C4-2B (cell line): ENCODE measurements at regions not wholly inside any gene's neighbourhood (a gene's known extent, or its start where the extent isn't known, plus 50 kb on each side); places are given as distances from the start of the nearest gene placed in this dataset.

ENCODE experiments used
- H3K27ac ChIP-seq: fragments of 450-650 bp; 2 replicates; pipeline ENCODE4 v1.5.1; 2017
- ZFX ChIP-seq: fragments of 450-650 bp; IDR thresholded peaks from 2 replicates; pipeline ENCODE4 v1.6.1; 2017
- TF ChIP-seq, protein P1 (sequence below): fragments of 450-650 bp; conservative IDR thresholded peaks from 2 replicates; pipeline ENCODE4 v1.5.1; 2017; ENCODE audit warnings: mild to moderate bottlenecking

DNA sequence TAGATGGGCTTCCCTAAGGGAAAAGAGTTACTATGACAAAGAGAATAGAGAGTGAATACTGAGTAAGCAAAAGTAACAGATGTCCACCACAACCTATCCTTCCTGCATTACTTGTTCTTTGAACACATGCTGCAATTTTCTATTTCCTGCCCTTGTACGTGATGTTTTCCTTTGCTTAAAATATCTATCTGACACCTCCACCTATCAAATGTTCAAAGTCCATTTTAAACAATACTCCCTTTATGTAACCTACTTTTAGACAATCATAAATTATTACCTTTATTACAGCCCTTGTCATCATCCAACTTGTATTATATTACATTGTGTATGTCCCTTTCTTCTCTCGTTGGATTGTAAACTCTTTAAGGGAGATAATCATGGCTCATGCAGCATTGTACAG, 147.2 kb upstream of the DYRK2 start:
- H3K27ac ChIP-seq = no peak overlapping the region
- TF ChIP-seq, protein P1, sequence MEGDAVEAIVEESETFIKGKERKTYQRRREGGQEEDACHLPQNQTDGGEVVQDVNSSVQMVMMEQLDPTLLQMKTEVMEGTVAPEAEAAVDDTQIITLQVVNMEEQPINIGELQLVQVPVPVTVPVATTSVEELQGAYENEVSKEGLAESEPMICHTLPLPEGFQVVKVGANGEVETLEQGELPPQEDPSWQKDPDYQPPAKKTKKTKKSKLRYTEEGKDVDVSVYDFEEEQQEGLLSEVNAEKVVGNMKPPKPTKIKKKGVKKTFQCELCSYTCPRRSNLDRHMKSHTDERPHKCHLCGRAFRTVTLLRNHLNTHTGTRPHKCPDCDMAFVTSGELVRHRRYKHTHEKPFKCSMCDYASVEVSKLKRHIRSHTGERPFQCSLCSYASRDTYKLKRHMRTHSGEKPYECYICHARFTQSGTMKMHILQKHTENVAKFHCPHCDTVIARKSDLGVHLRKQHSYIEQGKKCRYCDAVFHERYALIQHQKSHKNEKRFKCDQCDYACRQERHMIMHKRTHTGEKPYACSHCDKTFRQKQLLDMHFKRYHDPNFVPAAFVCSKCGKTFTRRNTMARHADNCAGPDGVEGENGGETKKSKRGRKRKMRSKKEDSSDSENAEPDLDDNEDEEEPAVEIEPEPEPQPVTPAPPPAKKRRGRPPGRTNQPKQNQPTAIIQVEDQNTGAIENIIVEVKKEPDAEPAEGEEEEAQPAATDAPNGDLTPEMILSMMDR = no peak
- no peak for TF ChIP-seq ZFX

DNA sequence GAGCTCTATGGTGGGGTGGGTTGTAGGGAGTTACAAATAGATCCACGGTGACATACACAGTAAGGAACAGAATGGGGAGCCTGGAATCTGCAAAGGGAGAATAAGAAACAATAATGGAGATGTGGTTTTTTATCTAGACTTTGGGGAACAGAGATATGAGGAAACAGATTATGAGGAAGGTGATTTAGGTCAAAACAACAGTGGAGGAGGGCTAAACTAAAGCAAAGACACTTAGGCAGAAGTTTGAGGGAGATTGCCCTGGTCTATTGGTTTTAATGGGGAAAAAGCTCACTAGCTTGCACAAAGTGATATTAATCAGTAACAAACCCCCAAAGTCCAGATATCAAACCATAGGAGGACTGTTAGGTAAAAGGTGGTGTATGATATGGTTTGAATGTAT, 144.5 kb upstream of the DYRK2 start:
- TF ChIP-seq, protein P1 = no peak
- no peak for TF ChIP-seq ZFX
- H3K27ac ChIP-seq = no peak overlapping the region

GRCh38 chr12:67506739-67507138, 141.8 kb upstream of the DYRK2 start:
- TF ChIP-seq, protein P1 = no peak
- no peak for TF ChIP-seq ZFX
- H3K27ac ChIP-seq = no peak overlapping the region

DNA sequence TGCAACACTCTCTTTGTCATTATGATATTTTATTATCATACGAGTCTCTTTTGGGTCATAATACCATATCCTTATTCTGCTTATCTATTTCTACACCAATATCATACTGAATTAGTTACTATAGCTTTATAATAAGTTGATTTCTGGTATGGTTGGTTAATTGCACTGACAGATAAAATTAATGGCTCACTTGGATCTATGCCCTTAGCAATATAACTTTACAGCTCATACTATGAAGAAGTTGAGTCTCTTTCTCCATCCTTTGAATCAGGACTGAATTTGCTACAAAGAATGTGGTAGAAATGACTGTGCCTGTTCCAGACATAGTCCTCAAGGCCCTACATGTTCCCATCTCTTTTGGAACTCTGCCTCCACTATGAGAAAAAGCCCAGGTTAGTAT, 139.7 kb upstream of the DYRK2 start:
- TF ChIP-seq ZFX = no peak
- TF ChIP-seq, protein P1 = no peak
- no peak overlapping the region for H3K27ac ChIP-seq

- H3K27ac ChIP-seq = no peak overlapping the region
- no peak for TF ChIP-seq ZFX
- TF ChIP-seq, protein P1 = no peak
Observed at GRCh38 chr12:67509666-67510386, 138.7 kb upstream of the DYRK2 start.

DNA sequence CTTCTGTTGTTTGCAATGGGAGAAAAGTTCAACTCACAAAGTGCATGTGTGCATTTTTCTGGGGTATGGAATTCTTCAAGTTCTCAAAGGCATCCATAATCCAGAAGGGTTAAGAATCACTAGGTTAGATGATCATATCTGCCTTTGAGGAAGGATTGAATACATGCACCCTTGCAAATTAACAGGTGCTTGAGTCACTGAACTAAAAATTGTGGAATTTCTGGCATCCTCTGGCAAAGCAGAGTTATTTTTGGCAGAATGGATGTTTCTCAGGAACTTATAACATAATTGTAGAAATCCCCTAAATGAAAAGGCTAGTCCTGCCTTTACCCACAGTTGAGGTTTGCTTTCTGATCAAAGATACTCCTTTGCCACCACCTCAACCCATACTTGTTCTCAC, 136.5 kb upstream of the DYRK2 start:
- TF ChIP-seq, protein P1 = no peak
- no peak for TF ChIP-seq ZFX

DNA sequence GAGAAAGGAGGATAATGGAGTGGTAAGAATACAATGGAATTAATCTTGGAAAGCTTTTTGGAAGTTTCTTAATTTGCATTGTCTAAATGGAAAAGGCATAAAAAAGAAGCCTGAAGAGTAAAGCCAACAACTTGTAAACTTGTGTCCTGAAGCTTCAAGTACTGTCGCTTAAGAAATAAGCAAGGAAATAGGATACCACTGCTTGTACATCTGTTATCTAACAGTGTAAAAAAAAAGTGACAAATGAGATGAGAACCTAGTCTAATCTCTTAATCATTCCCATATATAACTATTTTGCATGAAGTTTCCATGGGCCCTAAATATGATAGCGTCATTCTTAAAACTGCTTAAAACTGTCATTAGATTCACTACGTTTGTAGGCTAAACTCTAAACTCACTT, 134.0 kb upstream of the DYRK2 start:
- TF ChIP-seq, protein P1 = no peak
- no peak for TF ChIP-seq ZFX
- H3K27ac ChIP-seq = no peak overlapping the region

More for the DNA sequence above, 136.5 kb upstream of the DYRK2 start:
- no peak overlapping the region for H3K27ac ChIP-seq
